ENCODE measurements at regions not wholly inside any gene's neighbourhood (a gene's known extent, or its start where the extent isn't known, plus 50 kb on each side); places are given as distances from the start of the nearest gene placed in this dataset.

DNA sequence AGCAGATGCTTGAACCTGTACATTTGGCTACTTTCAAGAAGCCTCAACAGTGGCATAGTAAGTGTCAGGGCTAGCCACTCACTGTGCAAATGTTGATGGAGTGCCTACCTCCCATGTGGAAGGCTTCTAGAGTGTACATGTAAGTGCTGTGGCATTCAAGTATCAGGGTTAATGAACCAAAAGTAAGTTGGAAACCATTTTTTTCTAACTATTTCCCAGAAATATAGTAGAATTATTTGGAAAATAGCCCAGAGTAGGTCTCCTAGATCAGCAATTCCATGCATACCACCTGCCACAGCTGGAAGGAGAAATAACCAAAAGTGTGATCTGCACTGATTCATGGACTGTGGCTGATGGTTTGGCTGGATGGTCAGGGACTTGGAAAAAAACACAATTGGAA, 53.3 kb downstream of the FOXD1 start:
- DNase-seq: no peak

GRCh38 chr5:73394610-73395009, 54.0 kb downstream of the FOXD1 start:
- DNase-seq: no peak

GRCh38 chr5:73393611-73394489, 54.7 kb downstream of the FOXD1 start:
- peak; percentile 41 for DNase-seq

DNA sequence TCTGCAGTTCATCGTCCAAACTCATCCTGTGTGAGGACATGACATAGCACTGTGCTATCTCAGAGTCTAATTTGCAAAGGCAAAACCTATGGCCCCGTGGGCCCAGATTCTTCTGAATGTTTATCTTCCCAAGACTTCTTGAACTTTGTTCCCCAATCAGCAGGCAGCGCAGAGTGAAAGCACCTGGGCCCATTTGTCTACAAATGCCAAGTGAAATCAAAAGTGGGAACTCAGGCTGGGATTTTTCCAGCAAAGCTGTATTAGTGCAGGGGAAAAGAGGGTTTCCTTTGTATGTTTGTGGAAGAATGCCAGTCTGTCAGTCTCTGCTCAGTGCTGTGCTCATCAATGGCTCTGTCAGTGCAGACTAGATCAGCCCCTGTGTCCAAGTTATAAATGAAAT, 55.8 kb downstream of the FOXD1 start:
- DNase-seq: no peak

- DNase-seq: no peak
These were observed 57.1 kb downstream of the FOXD1 start for GRCh38 chr5:73391441-73391881.

DNA sequence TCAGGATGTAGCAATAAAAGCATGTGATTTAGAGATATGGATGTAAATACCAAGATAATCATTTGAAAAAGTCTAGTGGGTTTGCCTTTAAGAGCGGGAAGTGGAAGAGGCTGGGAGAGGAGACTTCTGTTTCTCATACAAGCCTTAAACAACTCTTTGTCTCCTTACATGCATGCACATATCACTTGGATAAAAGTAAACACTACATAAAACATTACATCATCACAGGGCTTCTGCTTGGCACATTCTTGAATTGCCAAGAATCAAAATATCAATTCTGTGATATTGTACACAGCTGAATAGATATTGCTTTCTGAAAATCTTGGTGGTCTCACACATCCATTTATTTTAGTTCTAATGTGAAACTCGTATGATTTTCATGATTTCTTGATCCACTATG, 57.6 kb downstream of the FOXD1 start:
- DNase-seq: no peak

GRCh38 chr5:73388740-73389139, 59.8 kb downstream of the FOXD1 start:
- no peak for DNase-seq

DNA sequence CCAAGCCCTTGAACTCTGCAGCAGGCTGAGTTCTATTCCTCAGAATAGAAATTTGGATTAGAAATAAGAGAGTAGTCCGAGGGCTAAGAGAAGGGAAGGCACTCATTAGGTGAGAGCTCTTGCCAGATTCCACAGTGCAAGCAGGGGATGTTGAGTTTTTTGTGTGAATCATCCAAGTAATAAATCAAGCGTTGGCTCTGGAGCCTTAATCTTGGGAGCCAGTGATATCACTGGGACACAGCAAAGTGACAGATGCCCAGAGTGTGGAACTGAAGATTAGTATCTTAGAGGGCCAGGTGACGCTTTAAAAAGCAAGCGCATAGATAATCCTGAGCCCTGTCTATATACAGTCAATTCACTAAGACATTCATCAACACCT, 60.3 kb downstream of the FOXD1 start:
- DNase-seq: no peak

DNA sequence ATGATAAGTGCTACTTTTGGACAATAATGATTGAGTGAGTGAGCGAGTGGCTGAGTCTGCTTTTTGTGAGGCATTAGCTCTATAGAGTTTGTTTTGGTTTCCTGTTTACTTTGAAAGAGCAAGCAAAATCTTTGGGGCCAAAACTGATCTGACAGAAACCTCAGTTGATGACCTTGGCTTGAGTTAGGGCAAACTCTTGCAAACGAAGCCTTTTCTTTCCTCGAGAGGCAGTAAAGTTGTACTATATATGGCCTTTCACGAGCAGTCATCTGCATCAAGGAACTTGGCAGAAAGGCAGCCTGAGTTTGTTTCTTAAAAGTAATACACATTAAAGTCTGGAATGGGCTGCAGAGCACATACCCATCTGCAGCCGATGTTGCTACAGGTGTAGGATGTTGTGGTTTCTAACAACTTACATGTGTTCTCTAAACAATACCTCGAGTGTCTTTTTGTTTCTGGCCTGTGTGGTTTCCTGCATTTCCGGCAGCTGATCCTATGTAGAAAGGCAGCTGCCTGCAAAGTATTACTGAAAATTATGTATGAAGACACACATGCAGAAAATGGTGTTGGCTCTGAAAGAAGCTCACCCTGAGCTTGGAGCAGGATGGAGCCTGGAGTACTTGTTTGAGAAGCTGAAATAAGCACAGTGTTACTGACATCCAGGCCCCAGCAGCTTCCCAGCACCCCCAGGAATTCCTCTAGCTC, 60.8 kb downstream of the FOXD1 start:
- DNase-seq: no peak

DNA sequence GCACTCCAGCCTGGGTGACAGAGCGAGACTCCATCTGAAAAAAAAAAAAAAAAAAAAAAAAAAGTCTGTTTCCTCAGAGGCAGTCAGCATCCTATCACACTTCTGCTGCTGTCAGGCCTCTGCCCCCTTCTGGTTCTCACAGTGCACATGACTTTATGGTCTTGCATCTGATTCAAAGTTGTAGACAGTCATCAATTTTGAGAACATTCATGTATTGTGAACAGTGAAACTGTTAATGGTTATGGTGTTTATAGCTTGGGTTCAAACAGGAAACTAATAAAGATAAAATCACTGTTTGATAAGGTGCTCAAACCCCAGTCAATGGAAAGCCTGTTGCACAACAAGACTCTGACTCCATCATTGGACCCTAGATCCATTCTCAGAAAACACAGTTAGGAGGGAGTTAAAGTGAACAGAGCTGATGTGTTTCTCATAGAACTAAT, 61.4 kb downstream of the FOXD1 start:
- no peak for DNase-seq

- DNase-seq: no peak
These were observed 63.7 kb downstream of the FOXD1 start for GRCh38 chr5:73384861-73385260.

DNA sequence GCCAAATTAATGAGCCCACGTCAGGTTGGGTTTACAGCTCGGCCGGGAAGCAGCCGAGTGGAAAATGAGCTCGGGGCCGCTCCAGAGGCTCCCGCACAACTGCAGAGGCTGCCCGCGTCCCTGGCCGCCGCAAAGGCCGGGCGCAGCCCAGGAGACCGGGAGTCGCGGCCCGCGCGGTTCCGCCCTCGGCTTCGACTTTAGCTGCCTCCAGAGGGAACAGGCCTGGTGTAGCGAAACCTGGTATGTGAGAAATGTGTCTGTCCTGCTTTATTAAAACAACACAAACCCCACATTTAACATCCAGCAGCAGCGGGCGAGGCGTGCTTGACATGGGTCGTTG, 66.2 kb downstream of the FOXD1 start:
- DNase-seq: no peak

DNA sequence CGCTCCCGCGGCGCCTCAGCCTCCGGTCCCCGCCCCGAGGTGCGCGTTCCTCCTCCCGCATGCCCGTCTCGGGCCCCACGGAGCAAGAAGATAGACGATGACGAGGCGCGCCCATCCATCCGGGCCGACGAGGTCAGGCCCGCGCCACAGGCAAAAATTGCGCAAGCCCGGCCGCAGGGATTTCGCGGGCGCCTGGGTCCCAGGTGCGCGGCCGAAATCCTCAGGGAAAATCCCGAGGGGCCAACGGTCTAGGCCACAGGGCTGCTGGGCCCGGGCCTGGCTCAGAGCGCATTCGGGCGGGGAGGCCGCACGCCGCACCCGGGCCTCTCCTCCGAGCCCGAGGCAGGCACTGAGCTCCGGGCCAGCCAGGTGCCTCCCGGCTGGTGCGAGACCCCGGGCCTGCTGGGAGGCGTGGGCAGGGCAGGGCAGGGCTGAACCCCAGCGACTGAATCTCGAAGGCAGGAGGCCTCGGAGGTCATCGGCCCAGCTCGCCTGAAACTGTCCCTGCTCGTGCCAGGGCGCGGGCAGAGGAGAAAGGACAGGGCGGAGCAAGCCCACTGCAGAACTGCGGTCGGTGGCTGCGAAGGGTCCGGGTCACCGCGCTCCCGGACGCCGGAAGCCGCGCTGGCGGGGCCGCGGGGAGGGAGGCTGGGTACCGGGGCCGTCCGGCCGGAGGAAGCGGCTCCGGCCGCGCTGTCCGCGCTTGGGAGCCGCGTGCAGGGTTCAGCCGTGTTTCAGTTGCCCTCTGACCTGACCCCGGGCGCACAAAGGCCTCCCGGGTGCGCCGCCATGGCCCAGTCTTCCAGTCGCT, 66.8 kb downstream of the FOXD1 start:
- DNase-seq: no peak

GRCh38 chr5:73380710-73381589, 67.6 kb downstream of the FOXD1 start:
- DNase-seq: no peak

DNA sequence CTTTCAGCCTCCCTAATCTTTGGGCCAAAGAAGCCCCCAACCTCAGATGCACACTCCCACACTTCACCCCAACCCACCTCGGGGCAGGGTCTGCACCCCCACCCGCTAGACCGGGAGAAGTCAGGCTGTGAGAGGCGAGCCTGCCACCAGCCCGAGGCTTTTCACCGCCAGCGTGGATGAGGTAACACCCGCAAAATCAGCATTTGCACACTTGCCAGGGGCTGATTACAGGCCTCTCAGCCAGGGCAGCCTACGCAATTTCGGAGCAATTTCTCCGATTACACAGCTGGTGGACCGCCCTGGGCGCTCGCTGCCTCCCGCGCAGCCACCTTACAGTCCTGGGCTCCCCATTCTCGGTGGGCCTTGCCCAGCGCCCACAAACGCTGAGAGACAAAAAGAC, 68.5 kb downstream of the FOXD1 start:
- DNase-seq: no peak

GRCh38 chr5:73379435-73379834, 69.1 kb downstream of the FOXD1 start:
- DNase-seq: no peak

- no peak for DNase-seq
These were observed 69.8 kb downstream of the FOXD1 start for GRCh38 chr5:73378765-73379164.

- DNase-seq: peak; percentile 59
These were observed 70.5 kb downstream of the FOXD1 start for GRCh38 chr5:73378070-73378469.

GRCh38 chr5:73376618-73377170, 71.9 kb downstream of the FOXD1 start:
- DNase-seq: no peak

- DNase-seq: no peak
These were observed 72.6 kb downstream of the FOXD1 start for GRCh38 chr5:73375949-73376348.

DNA sequence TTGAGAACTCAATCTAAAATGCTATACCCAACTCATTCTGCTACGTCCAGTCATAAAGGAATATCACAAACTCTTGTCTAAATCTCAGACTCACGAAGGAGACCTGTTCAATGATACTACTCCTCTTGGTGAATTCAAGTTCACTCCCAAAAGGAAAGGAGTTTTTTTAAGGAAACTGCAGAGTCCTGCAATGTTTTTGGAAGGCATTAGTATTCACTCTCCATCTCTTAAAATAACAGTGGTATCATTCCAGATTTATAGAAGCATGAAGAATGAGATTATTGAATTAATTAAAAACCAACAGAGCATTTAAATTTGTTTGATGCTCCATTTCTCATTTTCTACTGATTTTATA, 73.4 kb downstream of the FOXD1 start:
- no peak for DNase-seq

GRCh38 chr5:73374520-73375190, 73.9 kb downstream of the FOXD1 start:
- no peak for DNase-seq
